ENCODE measurements at regions not wholly inside any gene's neighbourhood (a gene's known extent, or its start where the extent isn't known, plus 50 kb on each side); places are given as distances from the start of the nearest gene placed in this dataset.

DNA sequence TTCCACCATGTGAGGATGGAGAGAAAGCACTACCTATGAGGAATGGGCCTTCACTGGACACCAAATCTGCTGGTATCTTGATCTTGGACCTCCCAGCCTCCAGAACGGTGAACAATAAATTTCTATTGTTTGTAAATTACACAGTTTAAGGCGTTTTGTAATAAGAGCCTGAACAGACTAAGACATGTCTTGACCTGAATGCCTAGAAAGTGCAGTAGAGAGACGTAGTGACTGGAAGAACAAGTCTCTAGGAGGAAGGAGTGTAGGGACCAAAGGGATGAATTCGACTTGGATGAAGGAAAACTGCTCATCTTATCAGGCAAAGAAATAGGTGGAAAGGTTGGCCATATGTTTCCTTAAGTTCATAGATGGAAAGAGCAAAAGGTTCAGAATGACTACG lies 309.8 kb upstream of the RGMB start:
- no peak for ATAC-seq
- DNase-seq = no peak
- no peaks in the 10 kb centered on the region for H3K27me3 ChIP-seq (ENCODE audit: insufficient read depth in 3 of 3, low read length in 2 of 3)
- no peak overlapping the region for H3K4me3 ChIP-seq
- H3K27ac ChIP-seq = no peak overlapping the region
- 67 to 83% (median 72%) methylated on average over 5 of the region's 5 CpGs for WGBS, 3 donors
- H3K4me1 ChIP-seq = no peaks in the 10 kb centered on the region
- intact Hi-C loops (cut with DNase I) = no loop called here
- no peaks in the 10 kb centered on the region for H3K36me3 ChIP-seq (ENCODE audit: insufficient read depth in 1 of 2, low read depth in 1 of 2)
- H3K9me3 ChIP-seq = no peaks in the 10 kb centered on the region
- TF ChIP-seq, protein P1, sequence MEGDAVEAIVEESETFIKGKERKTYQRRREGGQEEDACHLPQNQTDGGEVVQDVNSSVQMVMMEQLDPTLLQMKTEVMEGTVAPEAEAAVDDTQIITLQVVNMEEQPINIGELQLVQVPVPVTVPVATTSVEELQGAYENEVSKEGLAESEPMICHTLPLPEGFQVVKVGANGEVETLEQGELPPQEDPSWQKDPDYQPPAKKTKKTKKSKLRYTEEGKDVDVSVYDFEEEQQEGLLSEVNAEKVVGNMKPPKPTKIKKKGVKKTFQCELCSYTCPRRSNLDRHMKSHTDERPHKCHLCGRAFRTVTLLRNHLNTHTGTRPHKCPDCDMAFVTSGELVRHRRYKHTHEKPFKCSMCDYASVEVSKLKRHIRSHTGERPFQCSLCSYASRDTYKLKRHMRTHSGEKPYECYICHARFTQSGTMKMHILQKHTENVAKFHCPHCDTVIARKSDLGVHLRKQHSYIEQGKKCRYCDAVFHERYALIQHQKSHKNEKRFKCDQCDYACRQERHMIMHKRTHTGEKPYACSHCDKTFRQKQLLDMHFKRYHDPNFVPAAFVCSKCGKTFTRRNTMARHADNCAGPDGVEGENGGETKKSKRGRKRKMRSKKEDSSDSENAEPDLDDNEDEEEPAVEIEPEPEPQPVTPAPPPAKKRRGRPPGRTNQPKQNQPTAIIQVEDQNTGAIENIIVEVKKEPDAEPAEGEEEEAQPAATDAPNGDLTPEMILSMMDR (IDR thresholded peaks at IDR 0.05) = no peak

DNA sequence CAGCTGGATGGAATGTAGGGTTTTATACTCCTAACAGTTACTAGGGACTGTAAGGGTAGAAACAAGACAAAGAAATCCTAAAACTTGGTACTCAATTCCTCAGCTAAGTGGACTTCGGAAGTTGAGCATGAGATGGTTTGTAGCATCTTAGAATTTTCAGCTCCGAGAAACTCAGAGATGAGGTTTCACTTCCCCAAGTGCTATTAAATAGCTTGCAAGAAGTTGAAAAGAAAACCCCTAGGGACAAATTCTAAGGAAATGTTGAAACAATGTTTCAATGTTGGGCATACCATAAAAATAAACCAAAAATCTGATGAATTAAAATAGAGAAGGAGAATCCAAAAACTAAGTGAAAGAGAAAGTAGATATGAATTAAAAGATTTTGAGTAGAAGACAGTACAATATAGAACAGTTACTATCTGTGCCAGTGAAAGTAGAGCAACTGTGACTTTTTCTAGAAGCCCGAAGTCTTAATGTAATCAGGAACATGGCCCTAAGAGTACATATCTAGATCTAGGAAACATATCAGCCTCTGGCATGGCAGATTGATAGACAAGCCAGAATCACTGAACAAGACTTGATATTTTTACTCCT lies 308.6 kb upstream of the RGMB start:
- Histone ChIP-seq H3K27me3 (ENCODE audit: insufficient read depth in 3 of 3, low read length in 2 of 3) (no peaks in the 10 kb centered on the region), H3K9me3 (no peaks in the 10 kb centered on the region), H3K4me1 (no peaks in the 10 kb centered on the region), H3K36me3 (ENCODE audit: insufficient read depth in 1 of 2, low read depth in 1 of 2) (no peaks in the 10 kb centered on the region), H3K27ac (no peak overlapping the region), H3K4me3 (no peak overlapping the region)
- DNase-seq = no peak
- intact Hi-C loops (cut with DNase I) = no loop called here
- TF ChIP-seq, protein P1 (IDR thresholded peaks at IDR 0.05) = no peak
- 70 to 84% (median 79%) methylated on average over 3 of the region's 3 CpGs for WGBS, 3 donors
- no peak for ATAC-seq

DNA sequence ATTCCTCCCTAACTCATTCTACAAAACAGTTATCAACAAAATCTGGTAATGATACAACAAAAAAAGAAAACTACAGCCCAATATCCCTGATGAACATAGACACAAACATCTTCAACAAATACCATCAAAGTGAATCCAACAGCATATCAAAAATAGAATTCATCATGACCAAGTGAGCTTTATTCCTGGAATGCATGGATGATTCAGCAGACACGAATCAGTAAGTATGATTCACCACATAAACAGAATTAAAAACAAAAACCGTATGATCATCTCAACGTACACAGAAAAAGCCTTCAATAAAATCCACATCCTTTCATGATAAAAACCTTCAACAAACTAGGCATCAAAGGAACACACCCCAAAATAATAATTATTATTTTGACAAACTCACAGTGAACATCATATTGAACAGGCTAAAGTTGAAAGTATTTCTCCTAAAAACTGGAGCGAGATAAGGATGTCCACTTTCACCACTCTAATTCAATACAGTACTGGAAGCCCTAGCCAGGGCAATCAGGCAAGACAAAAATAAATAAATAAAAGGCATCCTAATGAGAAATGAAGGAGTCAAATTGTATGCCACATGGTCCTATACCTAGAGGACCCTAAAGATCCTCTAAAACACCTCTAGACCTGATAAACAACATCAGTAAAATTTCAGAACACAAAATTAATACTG lies 305.1 kb upstream of the RGMB start:
- H3K4me1 ChIP-seq = no peaks in the 10 kb centered on the region
- H3K4me3 ChIP-seq = no peak overlapping the region
- no peaks in the 10 kb centered on the region for H3K36me3 ChIP-seq (ENCODE audit: insufficient read depth in 1 of 2, low read depth in 1 of 2)
- no peaks in the 10 kb centered on the region for H3K9me3 ChIP-seq
- no peak overlapping the region for H3K27ac ChIP-seq
- TF ChIP-seq, protein P1 (IDR thresholded peaks at IDR 0.05) = no peak
- 25 to 50% (median 29%) methylated on average over 4 of the region's 4 CpGs for WGBS, 3 donors
- DNase-seq (no peak), ATAC-seq (no peak)
- intact Hi-C loops (cut with DNase I) = no loop called here
- H3K27me3 ChIP-seq (ENCODE audit: insufficient read depth in 3 of 3, low read length in 2 of 3) = no peaks in the 10 kb centered on the region

DNA sequence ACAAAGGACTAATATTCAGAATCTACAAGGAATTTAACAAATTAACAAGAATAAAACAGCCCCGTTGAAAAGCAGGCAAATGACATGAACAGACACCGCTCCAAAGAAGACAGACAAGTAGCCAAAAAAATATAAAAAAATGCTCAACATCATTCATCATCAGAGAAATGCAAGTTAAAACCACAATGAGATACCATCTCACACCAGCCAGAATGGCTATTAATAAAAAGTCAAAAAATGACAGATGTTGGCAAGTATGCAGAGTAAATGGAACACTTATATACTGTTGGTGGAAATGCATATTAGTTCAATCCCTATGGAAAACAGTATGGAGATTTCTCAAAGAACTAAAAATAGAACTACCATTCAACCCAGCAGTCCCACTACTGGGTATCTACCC lies 302.7 kb upstream of the RGMB start:
- TF ChIP-seq, protein P1 (IDR thresholded peaks at IDR 0.05) = no peak
- intact Hi-C loops (cut with DNase I) = no loop called here
- H3K4me1 ChIP-seq = no peaks in the 10 kb centered on the region
- 67 to 90% (median 79%) methylated on average over 2 of the region's 2 CpGs for WGBS, 3 donors
- H3K27me3 ChIP-seq (ENCODE audit: insufficient read depth in 3 of 3, low read length in 2 of 3) = no peaks in the 10 kb centered on the region
- H3K9me3 ChIP-seq = no peaks in the 10 kb centered on the region
- DNase-seq (no peak), ATAC-seq (no peak)
- no peak overlapping the region for H3K4me3 ChIP-seq
- H3K27ac ChIP-seq = no peak overlapping the region
- no peaks in the 10 kb centered on the region for H3K36me3 ChIP-seq (ENCODE audit: insufficient read depth in 1 of 2, low read depth in 1 of 2)

DNA sequence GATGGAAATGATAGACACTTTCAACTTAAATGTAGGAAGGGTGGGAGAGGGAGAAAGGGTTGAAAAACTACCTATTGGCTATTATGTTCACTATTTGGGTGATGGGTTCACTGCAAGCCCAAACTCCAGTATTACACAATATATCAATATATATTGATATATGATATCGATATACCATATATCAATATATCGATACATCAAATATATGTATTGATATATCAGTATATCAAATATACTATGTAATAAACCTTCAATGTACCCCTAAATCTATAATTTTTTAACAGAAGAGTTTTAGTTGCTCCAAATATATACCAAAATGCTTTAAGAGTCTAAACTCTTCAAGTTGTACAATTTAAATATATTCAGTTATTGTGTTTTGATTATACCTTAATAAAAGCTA lies 302.0 kb upstream of the RGMB start:
- TF ChIP-seq, protein P1 (IDR thresholded peaks at IDR 0.05) = no peak
- H3K4me3 ChIP-seq = no peak overlapping the region
- DNase-seq (no peak), ATAC-seq (no peak)
- 97 to 100% (median 99%) methylated on average over 2 of the region's 2 CpGs for WGBS, 3 donors
- no peaks in the 10 kb centered on the region for H3K36me3 ChIP-seq (ENCODE audit: insufficient read depth in 1 of 2, low read depth in 1 of 2)
- intact Hi-C loops (cut with DNase I) = no loop called here
- H3K4me1 ChIP-seq = no peaks in the 10 kb centered on the region
- no peaks in the 10 kb centered on the region for H3K27me3 ChIP-seq (ENCODE audit: insufficient read depth in 3 of 3, low read length in 2 of 3)
- H3K9me3 ChIP-seq = no peaks in the 10 kb centered on the region
- H3K27ac ChIP-seq = no peak overlapping the region
